ENCODE measurements at regions not wholly inside any gene's neighbourhood (a gene's known extent, or its start where the extent isn't known, plus 50 kb on each side); places are given as distances from the start of the nearest gene placed in this dataset.
A peak's percentile ranks its signal among the peaks of the same experiment; 100 is the strongest.

GRCh38 chr10:81116990-81117389, 579.3 kb downstream of the SH2D4B start:
- no peak overlapping the region for H3K4me3 ChIP-seq (ENCODE audit: low read depth in 2 of 2, low read length in 2 of 2)
- H3K36me3 ChIP-seq (ENCODE audit: control insufficient read depth, insufficient read depth, low read length): no peaks in the 10 kb centered on the region
- in situ Hi-C loops (cut with HindIII; ENCODE audit: low pct_unique_long_range_greater_than_20kb, low sequenced_read_pairs): no loop called here
- ChIA-PET POLR2A (no interaction called here), CTCF (no interaction called here)
- no peak overlapping the region for H3K27ac ChIP-seq (ENCODE audit: low read length)
- intact Hi-C loops (cut with micrococcal nuclease; ENCODE audit: unreplicated experiment): no loop called here
- BruUV-seq (replicated peaks): no TSS peak
- no peak for ATAC-seq
- no peaks in the 10 kb centered on the region for H3K27me3 ChIP-seq (ENCODE audit: control insufficient read depth, insufficient read depth, low read length)
- DNase-seq (ENCODE audit: low read depth, low spot score): no peak
- H3K9me3 ChIP-seq (ENCODE audit: control insufficient read depth, insufficient read depth, low read depth, low read length): no peaks in the 10 kb centered on the region
- no peaks in the 10 kb centered on the region for H3K4me1 ChIP-seq (ENCODE audit: control insufficient read depth, insufficient read depth, low read length)
- TF ChIP-seq SIN3A (IDR thresholded peaks at IDR 0.05; ENCODE audit: borderline replicate concordance, insufficient read depth, low read depth, low read length): no peak
- no peak for TF ChIP-seq POLR2AphosphoS5 (IDR thresholded peaks at IDR 0.05; ENCODE audit: low read depth, low read length)
- peak; percentile 22; the same call in 1 of the 2 replicates for TF ChIP-seq CTCF (IDR thresholded peaks at IDR 0.05)
- no peak for TF ChIP-seq TCF7L2 (IDR thresholded peaks at IDR 0.05; ENCODE audit: low read depth, low read length)

GRCh38 chr10:81127931-81128330, 590.2 kb downstream of the SH2D4B start:
- Histone ChIP-seq H3K9me3 (ENCODE audit: control insufficient read depth, insufficient read depth, low read depth, low read length) (no peaks in the 10 kb centered on the region), H3K36me3 (ENCODE audit: control insufficient read depth, insufficient read depth, low read length) (no peaks in the 10 kb centered on the region), H3K27me3 (ENCODE audit: control insufficient read depth, insufficient read depth, low read length) (no peaks in the 10 kb centered on the region), H3K4me1 (ENCODE audit: control insufficient read depth, insufficient read depth, low read length) (no peaks in the 10 kb centered on the region), H3K4me3 (ENCODE audit: low read depth in 2 of 2, low read length in 2 of 2) (no peak overlapping the region), H3K27ac (ENCODE audit: low read length) (no peak overlapping the region)
- intact Hi-C loops (cut with micrococcal nuclease; ENCODE audit: unreplicated experiment) (no loop called here), in situ Hi-C loops (cut with HindIII; ENCODE audit: low pct_unique_long_range_greater_than_20kb, low sequenced_read_pairs) (no loop called here)
- POLR2A ChIA-PET: no interaction called here
- TF ChIP-seq CTCF (IDR thresholded peaks at IDR 0.05) (no peak), REST (IDR thresholded peaks at IDR 0.05; ENCODE audit: insufficient read depth in 1 of 2, low read depth in 2 of 2, low read length in 1 of 2) (no peak), POLR2AphosphoS5 (IDR thresholded peaks at IDR 0.05; ENCODE audit: low read depth, low read length) (no peak), TCF7L2 (IDR thresholded peaks at IDR 0.05; ENCODE audit: low read depth, low read length) (no peak), SIN3A (IDR thresholded peaks at IDR 0.05; ENCODE audit: borderline replicate concordance, insufficient read depth, low read depth, low read length) (no peak)
- no TSS peak for BruUV-seq (replicated peaks)
- DNase-seq (ENCODE audit: low read depth, low spot score) (no peak), ATAC-seq (no peak)
- CTCF ChIA-PET: no interaction called here

Measured in Panc1 (cell line).